NK-92 treated with Interleukin-12 subunit alpha and Interleukin-12 subunit beta, amount 100 ng/mL, for 24 hours (cell line): ENCODE measurements at regions not wholly inside any gene's neighbourhood (a gene's known extent, or its start where the extent isn't known, plus 50 kb on each side); places are given as distances from the start of the nearest gene placed in this dataset.

Experiments used
- DNase-seq: peaks from one replicate; lab custom pipeline; 2025; lab: John Stamatoyannopoulos, UW

DNA sequence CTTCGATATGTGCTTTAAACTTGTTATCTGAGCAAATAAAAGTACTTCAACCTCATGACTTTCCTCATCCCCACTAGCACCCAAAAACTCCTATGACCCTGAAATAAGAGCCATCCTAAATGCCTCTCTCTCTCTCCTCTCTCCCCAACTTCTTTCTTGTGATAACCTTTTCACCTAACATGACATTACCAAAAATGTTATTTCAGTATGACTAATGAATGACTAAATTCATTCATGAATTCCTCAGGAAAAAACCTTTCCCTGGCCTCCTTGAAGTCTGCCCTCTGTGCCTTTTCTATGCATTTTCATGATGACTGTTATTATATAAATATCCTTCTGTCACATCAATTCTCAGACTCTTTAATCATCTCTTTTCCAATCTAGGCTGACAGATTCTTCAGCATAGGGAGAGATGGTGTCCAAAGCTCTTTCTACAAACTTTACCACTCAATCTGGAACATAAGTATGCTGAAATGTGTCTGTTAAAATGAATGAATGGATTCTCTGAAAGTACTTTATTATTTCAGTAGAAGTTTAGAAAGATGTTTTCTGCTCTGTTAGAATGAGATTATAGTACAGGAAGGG lies 114.3 kb upstream of the GGTLC1 start:
- no peak for DNase-seq

DNA sequence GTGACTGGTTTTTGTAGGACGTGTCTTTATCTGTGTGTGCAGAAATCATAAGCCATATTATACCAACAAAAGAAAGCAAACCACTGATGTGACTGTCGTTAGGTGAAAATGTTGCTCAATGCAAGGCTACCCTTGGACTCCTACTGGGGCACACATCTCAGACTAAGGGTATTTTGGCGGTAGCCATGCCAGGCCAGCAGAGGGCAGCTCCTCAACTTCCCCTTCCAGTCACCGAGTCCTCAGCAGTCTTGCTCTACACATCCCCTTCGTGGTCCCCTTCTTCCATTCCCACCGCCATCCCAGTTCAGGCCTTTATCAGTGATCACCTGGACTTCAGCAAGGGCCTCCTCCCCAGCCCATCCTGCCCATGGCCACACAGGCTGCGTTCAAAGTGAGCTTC lies 113.7 kb upstream of the GGTLC1 start:
- DNase-seq = no peak

DNA sequence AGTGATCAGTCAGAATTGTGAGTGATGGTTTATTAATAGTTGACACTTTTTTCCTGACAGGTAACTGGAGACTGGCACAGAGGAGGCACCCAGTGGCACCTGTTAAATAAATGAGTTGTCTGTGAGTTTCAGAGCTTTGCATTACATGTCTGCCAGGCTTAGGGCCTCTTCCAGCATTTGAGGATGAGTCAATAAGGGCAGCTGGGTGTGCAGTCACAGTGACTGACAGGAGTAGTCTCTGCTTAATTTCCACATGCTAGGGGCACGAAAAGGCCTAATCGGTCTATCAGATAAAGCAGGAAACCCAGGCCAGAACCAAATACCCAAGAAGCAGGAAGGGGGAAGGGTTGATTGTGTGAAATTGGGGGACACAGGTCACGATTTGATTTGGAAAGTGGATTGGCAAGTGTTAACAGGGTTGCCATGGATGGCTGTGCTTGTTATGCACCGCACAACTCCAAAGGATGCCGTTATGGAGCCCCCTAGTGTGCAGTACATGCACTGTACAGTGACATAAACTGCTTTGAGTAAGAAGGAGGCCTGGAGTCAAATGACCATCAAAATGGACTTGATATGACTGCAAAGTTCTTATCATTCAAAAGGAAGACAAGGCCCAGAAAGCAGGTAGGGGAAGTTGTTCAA lies 111.9 kb upstream of the GGTLC1 start:
- peak; percentile 54 for DNase-seq

DNA sequence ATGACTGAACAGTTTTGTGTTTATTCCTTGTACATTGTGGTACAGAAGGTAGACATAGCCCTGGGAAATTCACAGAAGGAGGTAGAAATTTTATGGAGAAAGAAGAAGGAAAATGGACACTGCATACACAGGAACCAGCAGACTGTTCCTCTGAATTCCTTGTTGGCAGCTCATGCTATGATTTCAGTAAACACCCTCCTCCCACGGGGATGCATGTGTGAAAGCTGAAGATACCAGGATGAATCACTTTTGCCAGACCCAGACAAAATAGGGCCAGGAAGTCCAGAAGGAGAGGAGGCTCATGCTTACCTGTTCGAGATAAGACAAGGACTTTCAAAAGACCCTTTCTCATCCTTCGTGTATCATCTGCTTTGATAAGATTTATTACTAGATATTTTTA lies 110.3 kb upstream of the GGTLC1 start:
- DNase-seq = no peak

DNA sequence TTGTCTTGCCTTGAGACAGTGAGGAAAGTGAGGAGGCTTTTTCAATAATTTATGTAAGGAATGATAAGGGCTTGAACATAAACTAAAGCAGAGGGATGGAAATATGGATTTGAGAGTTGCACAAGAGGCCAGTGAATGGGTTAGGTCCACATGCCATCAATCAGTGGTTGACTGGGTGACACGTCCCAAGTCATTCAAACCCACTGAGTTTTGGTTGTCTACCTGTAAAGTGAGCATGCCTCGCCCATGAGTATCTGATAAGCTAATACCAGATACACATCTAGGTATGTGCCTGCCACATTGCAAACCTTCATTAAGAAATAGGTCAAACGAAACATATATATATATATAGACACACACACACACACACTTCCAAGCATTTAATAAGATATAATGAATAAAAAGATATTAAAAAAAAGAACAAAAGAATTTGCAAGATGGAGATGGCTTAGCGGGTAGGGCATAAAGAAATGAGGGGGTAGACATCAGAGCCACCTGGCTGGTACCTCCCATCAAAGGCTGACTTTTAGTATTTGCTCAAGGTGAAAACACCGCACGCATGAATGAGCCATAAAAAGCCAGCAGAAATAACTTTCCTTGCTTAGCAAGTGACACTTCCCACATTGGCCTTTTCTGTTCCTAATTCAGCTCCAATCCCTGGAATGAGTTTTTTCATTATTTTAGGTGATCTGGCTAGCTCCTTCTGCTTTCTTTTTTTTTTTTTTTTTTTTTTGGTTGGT lies 109.1 kb upstream of the GGTLC1 start:
- DNase-seq = no peak

DNA sequence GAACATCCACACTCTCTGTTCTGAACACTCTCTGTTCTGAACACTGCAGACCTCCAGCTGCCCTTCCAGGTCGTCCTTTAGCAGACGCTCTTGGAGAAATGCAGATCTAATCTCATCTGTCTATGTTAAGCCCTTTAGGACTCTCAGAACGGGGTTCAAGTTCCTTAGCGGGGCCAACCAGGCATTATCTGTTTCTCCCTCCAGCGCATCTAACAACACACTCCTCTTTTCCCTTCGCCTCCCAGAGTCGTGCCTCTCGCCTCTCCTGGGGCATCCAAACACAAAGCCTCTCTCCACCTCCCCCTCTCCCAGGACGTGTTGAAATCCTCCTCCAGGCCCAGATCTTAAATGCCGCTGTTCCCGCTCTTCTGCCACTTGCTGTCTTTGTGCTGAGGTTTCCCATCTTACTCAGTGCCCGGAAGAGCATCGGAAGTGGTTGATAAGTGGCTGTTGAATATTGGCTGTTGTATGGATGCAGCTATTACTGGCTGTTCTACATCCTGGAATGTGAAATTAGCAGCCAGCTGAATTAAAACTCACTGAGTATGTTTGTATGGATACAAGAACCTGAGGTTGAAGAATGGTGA lies 108.4 kb upstream of the GGTLC1 start:
- no peak for DNase-seq

DNA sequence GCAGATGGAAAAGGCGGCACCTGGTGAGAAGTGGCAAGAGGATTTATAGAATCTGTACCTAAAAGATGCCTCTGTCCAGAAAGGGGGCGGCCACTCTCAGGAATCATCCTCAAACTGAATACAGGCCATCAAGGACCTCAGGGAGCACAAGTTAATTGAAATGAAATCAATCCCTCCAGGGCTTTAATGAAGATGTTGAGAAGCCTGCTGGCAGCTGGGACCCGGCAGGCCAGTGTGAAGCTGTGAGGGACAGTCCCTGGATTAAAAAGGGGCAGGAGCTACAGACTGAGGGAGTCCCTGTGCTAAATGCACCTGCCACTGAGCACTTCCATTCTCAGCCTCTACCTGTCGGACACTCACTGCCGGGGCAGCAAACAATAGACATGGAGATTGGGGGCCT lies 107.7 kb upstream of the GGTLC1 start:
- no peak for DNase-seq

DNA sequence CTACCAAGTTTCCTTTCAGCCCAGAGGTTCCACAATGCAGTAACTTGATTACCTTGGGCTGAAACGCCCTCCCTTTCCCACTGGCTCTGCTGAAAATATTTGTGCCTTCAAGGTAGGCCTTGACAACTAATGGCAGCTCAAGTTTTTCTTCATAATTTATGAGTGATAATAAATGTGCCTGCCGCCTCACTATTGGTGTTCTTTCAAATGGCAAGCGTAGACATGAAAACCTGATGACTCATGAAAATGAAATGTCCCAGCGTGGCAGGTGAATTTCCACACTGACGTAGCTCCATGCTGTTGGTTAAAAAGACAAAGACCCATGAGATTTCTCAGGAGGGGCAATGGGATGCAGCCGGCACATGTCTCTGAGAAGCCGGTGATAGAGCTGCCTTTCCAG lies 107.2 kb upstream of the GGTLC1 start:
- no peak for DNase-seq

DNA sequence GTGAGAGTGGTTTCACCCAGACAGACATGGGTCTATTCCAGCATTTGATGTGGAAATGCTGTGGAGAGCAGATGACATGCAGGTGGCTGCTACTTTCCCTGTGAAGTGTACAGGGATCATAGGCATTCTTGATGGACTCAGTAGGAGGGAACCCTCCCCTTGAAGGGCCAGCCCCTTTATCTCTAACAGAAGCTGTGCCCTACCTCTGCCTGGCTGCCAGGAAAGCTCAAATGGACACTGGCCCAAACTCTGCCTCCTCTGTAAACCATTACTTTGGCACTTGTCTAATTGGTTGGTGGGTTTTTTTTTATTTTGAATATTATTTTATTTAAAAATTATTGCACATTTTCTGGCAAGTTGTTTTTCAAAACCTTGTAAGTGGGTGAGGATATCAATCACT lies 106.7 kb upstream of the GGTLC1 start:
- no peak for DNase-seq

DNA sequence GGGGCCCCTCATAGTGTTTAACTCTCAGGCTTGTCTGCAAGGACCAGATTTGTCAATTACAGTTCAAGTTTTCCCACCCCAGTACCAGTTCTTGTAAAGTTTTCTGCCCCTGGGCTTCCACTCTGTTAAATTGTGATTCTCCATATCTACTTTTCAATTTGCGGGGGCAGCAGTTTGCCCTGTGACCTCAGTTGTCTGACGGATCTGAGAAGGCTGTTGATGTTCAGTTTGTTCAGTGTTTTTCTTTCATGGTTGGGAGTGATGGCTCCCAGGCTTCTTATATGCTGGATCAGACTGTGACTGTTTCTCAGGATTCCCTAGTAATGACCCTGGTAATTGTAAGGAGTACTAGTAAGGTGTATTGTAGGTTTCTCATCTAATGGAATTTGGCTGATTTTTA lies 101.0 kb upstream of the GGTLC1 start:
- no peak for DNase-seq

DNA sequence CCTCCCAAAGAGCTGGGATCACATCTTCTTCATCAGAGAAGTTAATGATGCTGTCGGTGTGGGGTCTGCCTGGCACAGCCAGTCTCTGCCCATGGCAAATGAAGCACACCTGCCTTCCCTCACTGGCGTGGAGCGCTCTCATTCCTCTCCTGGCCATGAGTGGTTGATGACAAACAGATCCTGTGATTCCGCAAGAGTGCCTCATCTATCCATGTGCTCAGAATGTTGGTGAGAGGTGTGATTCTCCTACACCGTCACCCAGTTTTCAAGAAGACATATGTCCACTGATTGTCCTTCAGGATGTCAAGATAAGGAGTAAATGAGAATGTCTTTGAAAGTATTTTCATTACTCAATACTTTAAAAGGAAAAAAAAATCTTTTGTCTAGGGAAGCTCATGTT lies 97.5 kb upstream of the GGTLC1 start:
- no peak for DNase-seq

DNA sequence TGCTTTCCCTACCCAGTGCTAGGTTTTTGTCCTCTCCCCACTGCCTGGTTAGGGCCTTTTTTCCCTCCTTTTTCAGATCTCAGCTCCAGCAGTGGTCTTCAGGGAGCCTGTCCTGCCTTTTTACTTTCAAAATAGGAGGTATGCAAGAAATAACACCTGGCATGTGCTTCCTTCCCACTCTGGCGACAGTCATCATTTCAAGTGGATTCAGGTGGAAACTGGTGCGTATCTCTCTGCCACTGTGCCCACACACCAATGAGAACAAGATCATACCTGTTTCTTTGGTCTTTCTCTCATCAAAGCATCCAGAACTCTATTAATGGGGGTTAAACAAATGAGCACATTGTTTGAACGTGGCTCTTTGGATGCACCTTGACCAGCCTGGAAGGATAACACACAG lies 95.7 kb upstream of the GGTLC1 start:
- DNase-seq = no peak

DNA sequence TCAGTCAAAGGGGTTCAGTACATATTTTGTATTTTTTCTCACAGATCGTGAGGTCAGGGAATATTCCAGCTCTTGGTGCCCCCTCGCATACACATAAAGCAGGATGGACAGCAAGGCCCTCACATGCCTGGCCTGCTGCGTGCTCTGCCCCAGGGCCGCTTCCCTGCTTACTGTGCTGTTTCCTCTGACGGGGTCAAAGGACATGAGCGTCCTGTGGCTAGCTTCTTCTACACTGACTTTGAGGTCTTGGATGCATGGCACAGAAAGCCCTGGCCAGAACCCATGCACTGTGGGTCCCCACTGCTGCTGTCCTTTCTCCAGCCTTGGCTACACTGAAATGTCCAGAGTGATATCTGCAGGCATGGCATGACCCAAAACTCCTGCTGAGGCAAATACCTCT lies 92.5 kb upstream of the GGTLC1 start:
- DNase-seq = no peak

DNA sequence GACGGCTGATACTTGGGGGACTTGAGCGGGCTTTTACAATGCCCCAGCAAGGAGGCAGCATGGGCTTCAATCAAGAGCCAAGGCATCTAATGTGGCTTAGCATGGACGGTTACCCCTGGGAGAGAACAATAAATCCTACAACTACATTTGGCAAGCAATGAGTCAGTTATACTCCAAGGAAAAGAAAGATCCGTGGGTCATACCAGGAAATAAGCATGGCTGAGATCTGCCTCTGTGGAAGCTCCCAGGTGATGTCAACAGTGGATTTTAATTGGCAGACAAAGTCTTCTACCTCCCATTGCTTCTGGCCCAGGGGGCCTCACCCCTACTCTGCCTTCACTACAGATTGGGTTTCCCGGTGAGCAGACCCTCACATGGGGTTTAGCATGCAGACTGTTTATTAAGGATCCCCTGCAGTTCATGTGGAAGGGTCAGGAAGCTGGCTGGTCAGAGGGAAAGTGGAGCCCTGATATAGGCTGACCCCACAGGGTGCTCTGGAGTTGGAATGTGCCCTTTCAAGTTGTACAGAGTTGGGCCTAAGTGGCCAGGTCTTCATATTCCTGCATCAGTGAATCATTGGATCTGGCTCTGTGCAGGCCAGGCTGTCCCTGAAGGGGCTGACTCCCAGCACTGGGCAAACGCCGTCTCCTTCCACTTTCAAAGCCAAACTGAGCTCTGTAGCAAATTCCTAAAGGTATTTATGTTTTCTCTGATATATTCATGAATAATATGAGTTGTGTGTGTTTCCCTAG lies 91.3 kb upstream of the GGTLC1 start:
- DNase-seq = no peak

DNA sequence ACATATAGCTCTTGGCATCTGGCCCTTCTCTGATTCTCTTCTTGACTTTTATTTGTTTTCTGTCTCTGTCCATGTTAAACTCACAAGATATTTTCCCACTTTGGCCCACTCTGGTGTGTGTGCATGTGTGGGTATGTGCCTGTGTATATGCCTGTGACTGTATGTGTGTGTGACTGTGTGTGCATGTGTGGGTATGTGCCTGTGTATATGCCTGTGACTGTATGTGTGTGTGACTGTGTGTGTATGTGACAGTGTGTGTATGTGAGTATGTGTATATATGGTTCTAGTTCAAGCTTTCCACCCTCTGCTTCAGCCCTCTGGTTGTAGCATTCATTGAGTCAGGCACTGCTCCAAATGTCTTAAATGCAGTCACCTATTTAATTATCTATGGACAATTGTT lies 88.6 kb upstream of the GGTLC1 start:
- no peak for DNase-seq

DNA sequence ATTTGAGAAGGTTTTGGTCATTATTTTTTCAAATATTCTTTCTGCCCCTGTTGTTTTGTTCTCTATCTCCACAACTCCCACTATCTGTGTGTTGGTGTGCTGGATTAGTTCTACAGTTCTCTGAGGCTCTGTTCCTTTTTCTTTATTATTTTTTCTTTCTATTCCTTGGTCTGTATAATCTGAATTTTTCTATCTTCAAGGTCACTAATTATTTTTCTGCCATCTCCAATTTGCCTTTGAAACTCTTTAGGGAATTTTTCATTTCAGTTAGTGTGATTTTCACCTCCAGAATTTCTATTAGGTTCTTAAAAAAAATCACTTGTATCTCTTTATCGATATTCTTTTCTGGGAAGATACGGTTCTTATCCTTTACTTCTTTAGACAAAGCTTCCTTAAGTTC lies 82.1 kb upstream of the GGTLC1 start:
- no peak for DNase-seq

DNA sequence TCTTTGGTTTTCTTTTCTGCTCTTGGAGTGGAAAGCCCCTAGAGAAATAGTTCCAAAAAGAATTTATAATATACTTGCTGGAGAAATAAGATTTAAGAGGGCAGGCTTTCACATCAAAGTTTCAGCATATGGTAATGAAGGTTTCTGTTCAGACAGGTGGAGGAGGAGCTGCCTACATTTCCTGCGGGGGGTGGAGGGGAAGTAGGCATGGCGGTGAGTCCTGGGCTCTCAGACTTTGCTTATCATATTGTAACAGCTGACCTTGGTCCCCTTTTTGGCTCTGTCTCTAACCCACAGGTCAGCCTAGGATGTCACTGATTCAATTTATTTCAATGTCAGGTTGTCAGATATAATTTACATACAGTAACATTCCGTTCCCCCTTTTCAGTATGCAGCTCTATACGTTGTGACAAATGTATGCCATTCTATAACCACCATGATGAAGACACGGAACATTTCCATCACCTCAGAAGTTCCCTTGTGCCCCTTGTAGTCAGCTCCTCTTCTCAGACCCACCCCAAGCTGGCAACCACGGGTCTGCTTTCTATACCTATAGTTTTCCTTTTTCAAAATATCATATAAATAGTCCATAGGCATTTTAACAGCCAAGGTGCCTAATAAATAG lies 77.6 kb upstream of the GGTLC1 start:
- DNase-seq = no peak

DNA sequence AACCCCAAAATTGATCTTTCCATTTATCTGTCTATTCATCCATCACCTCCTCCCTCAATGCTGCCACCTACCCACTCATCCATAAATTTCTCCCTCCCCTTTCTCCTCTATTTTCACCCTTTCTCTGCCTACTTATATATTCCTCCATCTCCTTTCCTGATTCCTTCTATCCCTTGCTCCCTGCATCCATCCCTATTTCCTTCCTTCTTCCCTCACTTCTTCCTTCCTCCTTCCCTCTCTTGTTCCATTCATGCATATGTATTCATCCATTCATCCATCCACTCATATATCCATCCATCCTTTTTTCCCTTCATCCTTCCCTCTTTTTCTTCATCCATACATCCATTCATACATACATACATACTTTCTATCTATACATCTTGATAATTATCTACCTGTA lies 76.3 kb upstream of the GGTLC1 start:
- DNase-seq = no peak

DNA sequence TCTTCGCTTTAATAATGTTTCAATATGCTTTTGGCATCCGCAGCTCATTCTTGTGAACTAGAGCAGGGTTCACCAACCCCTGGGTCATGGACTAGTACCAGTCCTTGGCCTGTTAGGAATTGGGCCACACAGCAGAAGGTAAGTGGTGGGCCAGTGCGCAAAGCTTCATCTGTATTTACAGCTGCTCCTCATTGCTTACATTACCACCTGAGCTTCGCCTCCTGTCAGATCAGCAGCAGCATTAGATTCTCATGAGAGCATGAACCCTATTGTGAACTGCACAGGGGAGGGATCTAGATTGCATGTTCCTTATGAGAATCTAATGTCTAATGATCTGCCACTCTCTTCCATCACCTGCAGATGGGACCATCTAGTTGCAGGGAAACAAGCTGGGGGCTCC lies 75.5 kb upstream of the GGTLC1 start:
- DNase-seq = no peak

DNA sequence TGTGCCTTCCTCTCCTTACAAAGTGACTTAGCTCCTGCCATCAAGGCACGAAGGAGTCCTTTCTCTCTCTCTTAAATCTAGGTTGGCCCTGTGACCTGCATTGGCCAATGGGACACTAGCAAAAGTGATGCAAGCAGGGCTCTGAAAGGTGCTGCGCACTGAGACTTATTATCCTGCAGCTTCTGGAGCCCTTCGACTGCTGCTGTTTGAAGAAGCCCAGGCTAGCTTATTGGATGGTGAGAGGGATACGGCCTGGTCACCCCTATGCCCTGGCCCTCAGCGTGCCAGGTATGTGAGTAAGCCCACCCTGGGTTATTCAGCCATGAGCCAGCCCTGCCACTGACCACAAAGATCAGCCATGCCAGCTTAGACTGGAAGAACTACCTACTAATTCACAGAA lies 74.5 kb upstream of the GGTLC1 start:
- no peak for DNase-seq

DNA sequence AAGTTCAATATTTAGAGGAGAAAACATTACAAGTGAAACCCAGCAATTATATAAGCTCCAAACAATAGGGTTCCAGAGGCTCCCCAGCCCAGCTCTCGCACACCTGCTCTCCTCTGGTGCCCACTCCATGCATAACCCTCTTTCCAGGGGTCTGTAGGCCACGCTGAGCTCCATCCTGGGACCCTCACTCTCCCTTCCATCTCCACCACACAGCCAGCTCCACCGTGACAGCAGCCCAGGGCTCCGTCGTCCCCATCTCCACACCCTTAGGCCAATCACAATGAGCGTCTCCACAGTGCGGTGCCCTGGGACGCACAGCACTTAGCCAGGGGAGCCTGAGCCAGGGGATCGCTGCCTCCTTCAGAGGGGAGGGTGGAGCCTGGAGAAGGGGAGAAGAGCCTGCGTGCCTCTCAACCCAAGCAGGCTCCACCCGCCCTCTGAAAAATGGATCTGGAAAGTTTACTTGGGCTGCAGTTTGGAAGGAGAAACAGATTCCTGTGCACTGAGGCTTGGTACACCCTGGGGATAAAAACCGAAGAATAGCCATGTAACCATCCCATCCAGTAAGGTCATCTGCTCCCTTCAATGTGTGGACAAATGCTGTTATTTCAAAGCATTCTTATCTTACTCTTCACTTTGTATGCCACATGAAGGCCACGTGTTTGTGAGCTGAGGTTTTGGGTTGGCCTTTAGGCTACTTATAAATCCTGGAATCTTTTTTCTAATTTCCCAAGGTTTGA lies 72.4 kb upstream of the GGTLC1 start:
- DNase-seq = no peak
